ENCODE measurements at regions not wholly inside any gene's neighbourhood (a gene's known extent, or its start where the extent isn't known, plus 50 kb on each side); places are given as distances from the start of the nearest gene placed in this dataset.

- DNase-seq = no peak
- no peak for FAIRE-seq
- 47 to 66% (median 58%) methylated on average over 3 of the region's 3 CpGs for WGBS, 3 donors
- H3K9me3 ChIP-seq (ENCODE audit: control insufficient read depth in 2 of 2, insufficient read depth in 1 of 2, low read depth in 1 of 2, low read length in 1 of 2) = no peaks in the 10 kb centered on the region
- no peak overlapping the region for H3K27ac ChIP-seq (ENCODE audit: low read depth in 1 of 3, low read length in 2 of 3)
- H3K36me3 ChIP-seq (ENCODE audit: control insufficient read depth in 3 of 3, insufficient read depth in 2 of 3, low read depth in 1 of 3, low read length in 3 of 3) = no peaks in the 10 kb centered on the region
- H3K4me3 ChIP-seq (ENCODE audit: low read depth in 1 of 3, low read length in 3 of 3) = no peak overlapping the region
- no peaks in the 10 kb centered on the region for H3K27me3 ChIP-seq (ENCODE audit: control insufficient read depth in 3 of 3, insufficient read depth in 3 of 3, low read length in 3 of 3)
- no peaks in the 10 kb centered on the region for H3K4me1 ChIP-seq (ENCODE audit: control insufficient read depth in 3 of 3, insufficient read depth in 2 of 3, low read depth in 1 of 3, low read length in 2 of 3)
These were observed 168.2 kb upstream of the GPR149 start for GRCh38 chr3:154598166-154598565.

GRCh38 chr3:154590675-154591384 is 160.8 kb upstream of the GPR149 start:
- FAIRE-seq = no peak
- Histone ChIP-seq H3K27me3 (ENCODE audit: control insufficient read depth in 3 of 3, insufficient read depth in 3 of 3, low read length in 3 of 3) (no peaks in the 10 kb centered on the region), H3K4me1 (ENCODE audit: control insufficient read depth in 3 of 3, insufficient read depth in 2 of 3, low read depth in 1 of 3, low read length in 2 of 3) (no peaks in the 10 kb centered on the region), H3K27ac (ENCODE audit: low read depth in 1 of 3, low read length in 2 of 3) (no peak overlapping the region), H3K9me3 (ENCODE audit: control insufficient read depth in 2 of 2, insufficient read depth in 1 of 2, low read depth in 1 of 2, low read length in 1 of 2) (no peaks in the 10 kb centered on the region), H3K36me3 (ENCODE audit: control insufficient read depth in 3 of 3, insufficient read depth in 2 of 3, low read depth in 1 of 3, low read length in 3 of 3) (no peaks in the 10 kb centered on the region), H3K4me3 (ENCODE audit: low read depth in 1 of 3, low read length in 3 of 3) (no peak overlapping the region)
- WGBS, 3 donors = 64 to 70% (median 64%) methylated on average over 3 of the region's 3 CpGs
- DNase-seq = no peak

GRCh38 chr3:154588831-154589230 is 158.8 kb upstream of the GPR149 start:
- H3K9me3 ChIP-seq (ENCODE audit: control insufficient read depth in 2 of 2, insufficient read depth in 1 of 2, low read depth in 1 of 2, low read length in 1 of 2) = no peaks in the 10 kb centered on the region
- H3K27me3 ChIP-seq (ENCODE audit: control insufficient read depth in 3 of 3, insufficient read depth in 3 of 3, low read length in 3 of 3) = no peaks in the 10 kb centered on the region
- H3K36me3 ChIP-seq (ENCODE audit: control insufficient read depth in 3 of 3, insufficient read depth in 2 of 3, low read depth in 1 of 3, low read length in 3 of 3) = no peaks in the 10 kb centered on the region
- no peak for FAIRE-seq
- H3K4me3 ChIP-seq (ENCODE audit: low read depth in 1 of 3, low read length in 3 of 3) = no peak overlapping the region
- 76 to 84% (median 82%) methylated on average over 3 of the region's 3 CpGs for WGBS, 3 donors
- H3K4me1 ChIP-seq (ENCODE audit: control insufficient read depth in 3 of 3, insufficient read depth in 2 of 3, low read depth in 1 of 3, low read length in 2 of 3) = no peaks in the 10 kb centered on the region
- H3K27ac ChIP-seq (ENCODE audit: low read depth in 1 of 3, low read length in 2 of 3) = no peak overlapping the region
- DNase-seq = no peak

- Histone ChIP-seq H3K4me1 (ENCODE audit: control insufficient read depth in 3 of 3, insufficient read depth in 2 of 3, low read depth in 1 of 3, low read length in 2 of 3) (no peaks in the 10 kb centered on the region), H3K27me3 (ENCODE audit: control insufficient read depth in 3 of 3, insufficient read depth in 3 of 3, low read length in 3 of 3) (no peaks in the 10 kb centered on the region), H3K36me3 (ENCODE audit: control insufficient read depth in 3 of 3, insufficient read depth in 2 of 3, low read depth in 1 of 3, low read length in 3 of 3) (no peaks in the 10 kb centered on the region), H3K27ac (ENCODE audit: low read depth in 1 of 3, low read length in 2 of 3) (no peak overlapping the region), H3K9me3 (ENCODE audit: control insufficient read depth in 2 of 2, insufficient read depth in 1 of 2, low read depth in 1 of 2, low read length in 1 of 2) (no peaks in the 10 kb centered on the region), H3K4me3 (ENCODE audit: low read depth in 1 of 3, low read length in 3 of 3) (no peak overlapping the region)
- no peak for FAIRE-seq
- no peak for DNase-seq
These were observed 155.0 kb upstream of the GPR149 start for GRCh38 chr3:154584974-154585373.

- Histone ChIP-seq H3K27me3 (ENCODE audit: control insufficient read depth in 3 of 3, insufficient read depth in 3 of 3, low read length in 3 of 3) (no peaks in the 10 kb centered on the region), H3K4me3 (ENCODE audit: low read depth in 1 of 3, low read length in 3 of 3) (no peak overlapping the region), H3K4me1 (ENCODE audit: control insufficient read depth in 3 of 3, insufficient read depth in 2 of 3, low read depth in 1 of 3, low read length in 2 of 3) (no peaks in the 10 kb centered on the region), H3K27ac (ENCODE audit: low read depth in 1 of 3, low read length in 2 of 3) (no peak overlapping the region), H3K9me3 (ENCODE audit: control insufficient read depth in 2 of 2, insufficient read depth in 1 of 2, low read depth in 1 of 2, low read length in 1 of 2) (no peaks in the 10 kb centered on the region), H3K36me3 (ENCODE audit: control insufficient read depth in 3 of 3, insufficient read depth in 2 of 3, low read depth in 1 of 3, low read length in 3 of 3) (no peaks in the 10 kb centered on the region)
- 56 to 69% (median 57%) methylated on average over 4 of the region's 4 CpGs for WGBS, 3 donors
- FAIRE-seq (no peak), DNase-seq (peak in 1 of 2 donors; percentile 3)
These were observed 154.1 kb upstream of the GPR149 start for GRCh38 chr3:154584041-154584440.

- no peak for DNase-seq
These were observed 153.2 kb upstream of the GPR149 start for GRCh38 chr3:154583086-154583634.

GRCh38 chr3:154582501-154582900 is 152.5 kb upstream of the GPR149 start:
- no peaks in the 10 kb centered on the region for H3K27me3 ChIP-seq (ENCODE audit: control insufficient read depth in 3 of 3, insufficient read depth in 3 of 3, low read length in 3 of 3)
- FAIRE-seq (no peak), DNase-seq (no peak)
- no peaks in the 10 kb centered on the region for H3K36me3 ChIP-seq (ENCODE audit: control insufficient read depth in 3 of 3, insufficient read depth in 2 of 3, low read depth in 1 of 3, low read length in 3 of 3)
- H3K9me3 ChIP-seq (ENCODE audit: control insufficient read depth in 2 of 2, insufficient read depth in 1 of 2, low read depth in 1 of 2, low read length in 1 of 2) = no peaks in the 10 kb centered on the region
- no peak overlapping the region for H3K4me3 ChIP-seq (ENCODE audit: low read depth in 1 of 3, low read length in 3 of 3)
- H3K4me1 ChIP-seq (ENCODE audit: control insufficient read depth in 3 of 3, insufficient read depth in 2 of 3, low read depth in 1 of 3, low read length in 2 of 3) = no peaks in the 10 kb centered on the region
- H3K27ac ChIP-seq (ENCODE audit: low read depth in 1 of 3, low read length in 2 of 3) = no peak overlapping the region

More at GRCh38 chr3:154583086-154583634, 153.2 kb upstream of the GPR149 start:
- FAIRE-seq = no peak
- Histone ChIP-seq H3K4me3 (ENCODE audit: low read depth in 1 of 3, low read length in 3 of 3) (no peak overlapping the region), H3K27ac (ENCODE audit: low read depth in 1 of 3, low read length in 2 of 3) (no peak overlapping the region), H3K4me1 (ENCODE audit: control insufficient read depth in 3 of 3, insufficient read depth in 2 of 3, low read depth in 1 of 3, low read length in 2 of 3) (no peaks in the 10 kb centered on the region), H3K27me3 (ENCODE audit: control insufficient read depth in 3 of 3, insufficient read depth in 3 of 3, low read length in 3 of 3) (no peaks in the 10 kb centered on the region), H3K9me3 (ENCODE audit: control insufficient read depth in 2 of 2, insufficient read depth in 1 of 2, low read depth in 1 of 2, low read length in 1 of 2) (no peaks in the 10 kb centered on the region), H3K36me3 (ENCODE audit: control insufficient read depth in 3 of 3, insufficient read depth in 2 of 3, low read depth in 1 of 3, low read length in 3 of 3) (no peaks in the 10 kb centered on the region)
- WGBS, 3 donors = 73 to 81% (median 76%) methylated on average over 4 of the region's 4 CpGs

- H3K27ac ChIP-seq (ENCODE audit: low read depth in 1 of 3, low read length in 2 of 3) = no peak overlapping the region
- H3K4me1 ChIP-seq (ENCODE audit: control insufficient read depth in 3 of 3, insufficient read depth in 2 of 3, low read depth in 1 of 3, low read length in 2 of 3) = no peaks in the 10 kb centered on the region
- WGBS, 3 donors = 66 to 79% (median 74%) methylated on average over 4 of the region's 4 CpGs
- peaks cover 0 to 7% of the 10 kb centered on the region in 2 donors for H3K9me3 ChIP-seq (ENCODE audit: control insufficient read depth in 2 of 2, insufficient read depth in 1 of 2, low read depth in 1 of 2, low read length in 1 of 2)
- no peaks in the 10 kb centered on the region for H3K36me3 ChIP-seq (ENCODE audit: control insufficient read depth in 3 of 3, insufficient read depth in 2 of 3, low read depth in 1 of 3, low read length in 3 of 3)
- no peak for FAIRE-seq
- H3K4me3 ChIP-seq (ENCODE audit: low read depth in 1 of 3, low read length in 3 of 3) = no peak overlapping the region
- H3K27me3 ChIP-seq (ENCODE audit: control insufficient read depth in 3 of 3, insufficient read depth in 3 of 3, low read length in 3 of 3) = no peaks in the 10 kb centered on the region
- no peak for DNase-seq
These were observed 141.7 kb upstream of the GPR149 start for GRCh38 chr3:154571553-154572226.

All from small intestine (tissue), 7 donors.